ENCODE measurements at regions not wholly inside any gene's neighbourhood (a gene's known extent, or its start where the extent isn't known, plus 50 kb on each side); places are given as distances from the start of the nearest gene placed in this dataset.

DNA sequence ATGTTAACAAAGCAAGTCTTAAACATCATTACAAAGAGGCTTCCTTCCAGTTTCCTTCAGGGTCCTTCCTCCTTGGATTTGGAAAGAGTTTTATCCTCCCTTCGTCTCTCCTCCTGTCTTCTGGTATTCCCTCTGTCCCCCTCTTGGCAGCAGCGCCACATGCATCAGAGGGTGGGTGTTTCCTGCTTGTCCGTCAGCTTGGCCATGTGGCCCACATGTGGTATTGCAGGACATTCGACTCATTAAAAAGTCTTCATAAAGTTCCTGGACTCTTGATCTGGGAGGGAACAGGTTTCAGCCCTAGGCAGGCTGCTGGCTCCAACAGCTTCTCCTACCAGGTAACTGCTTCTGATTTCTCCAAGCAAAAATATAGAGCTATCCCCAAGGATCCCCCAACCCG, 189.8 kb downstream of the CSNK2A3 start:
- Mint-ChIP-seq H3K4me3 (no peak overlapping the region), H3K4me1 (no peaks in the 10 kb centered on the region), H3K9me3 (no peaks in the 10 kb centered on the region), H3K36me3 (no peaks in the 10 kb centered on the region), H3K27ac (no peak overlapping the region), H3K27me3 (no peaks in the 10 kb centered on the region)
- DNase-seq, result no peak

DNA sequence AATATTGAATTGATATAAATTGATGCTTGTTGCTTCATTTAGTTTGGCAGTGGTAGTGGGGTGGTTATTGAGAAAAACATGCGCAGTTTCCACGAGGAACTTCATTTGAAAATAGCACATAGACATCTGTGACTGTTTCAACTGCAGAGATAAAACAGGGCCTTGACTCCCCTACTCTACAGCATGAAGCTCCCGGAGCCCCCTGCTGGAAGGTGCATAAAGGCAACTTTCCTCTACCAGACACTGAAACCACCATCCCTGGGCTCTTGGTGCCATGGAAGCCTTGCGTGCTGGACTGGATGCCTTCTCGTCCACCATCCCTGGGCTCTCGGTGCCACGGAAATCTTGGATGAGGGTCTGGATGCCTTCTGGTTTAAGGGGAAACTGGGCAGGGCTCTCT, 195.9 kb downstream of the CSNK2A3 start:
- peaks cover 5% of the 10 kb centered on the region for H3K36me3 Mint-ChIP-seq
- no peak overlapping the region for H3K27ac Mint-ChIP-seq
- H3K27me3 Mint-ChIP-seq, result no peaks in the 10 kb centered on the region
- H3K4me1 Mint-ChIP-seq, result peaks cover 10% of the 10 kb centered on the region
- no peaks in the 10 kb centered on the region for H3K9me3 Mint-ChIP-seq
- H3K4me3 Mint-ChIP-seq, result no peak overlapping the region
- peak; percentile 31 for DNase-seq

DNA sequence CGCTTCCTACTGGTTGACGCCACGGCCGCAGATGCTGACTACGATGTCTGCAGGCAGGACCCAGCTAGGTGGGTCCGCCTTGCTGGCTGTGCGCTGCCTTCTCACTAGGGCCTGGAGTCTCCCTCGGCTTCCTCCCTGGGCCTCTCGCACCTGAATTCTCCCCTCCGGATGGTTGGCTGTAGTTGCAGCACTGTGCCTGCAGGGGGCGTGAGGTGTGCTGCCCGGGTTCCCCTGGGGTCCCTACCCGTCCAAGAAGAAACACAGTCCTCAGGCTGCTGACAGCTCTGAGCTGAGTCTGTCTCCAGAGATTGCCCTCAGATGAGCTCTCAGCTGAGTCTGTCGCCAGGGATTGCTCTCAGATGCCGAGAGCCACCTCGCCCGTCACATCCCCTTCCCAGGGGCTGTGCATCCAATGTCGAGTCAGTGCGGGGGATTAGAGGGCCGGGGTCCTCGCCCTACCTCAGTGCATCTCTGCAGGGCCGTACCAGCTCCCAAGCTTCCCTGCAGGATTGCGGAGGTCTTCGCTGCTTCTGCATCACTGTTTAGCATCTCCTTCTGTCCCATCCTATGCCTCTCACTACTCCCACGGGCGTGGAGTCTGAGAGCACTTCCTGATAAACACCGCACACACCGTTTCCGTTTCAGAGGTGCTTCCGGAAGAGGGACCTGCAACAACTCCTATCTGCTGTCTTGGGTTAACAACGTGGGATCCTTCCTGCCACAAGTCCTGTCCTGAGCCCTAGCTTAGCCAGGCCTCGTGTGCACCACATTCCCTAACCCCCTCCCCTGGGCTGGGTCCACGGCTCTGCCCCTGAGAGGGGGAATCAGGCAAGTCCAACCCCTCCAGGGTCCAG, 196.9 kb downstream of the CSNK2A3 start:
- H3K27ac Mint-ChIP-seq, result peak overlapping the region; percentile 47
- peak; percentile 47 for DNase-seq
- H3K4me1 Mint-ChIP-seq, result peaks cover 13% of the 10 kb centered on the region
- H3K36me3 Mint-ChIP-seq, result peaks cover 8% of the 10 kb centered on the region
- no peaks in the 10 kb centered on the region for H3K9me3 Mint-ChIP-seq
- no peaks in the 10 kb centered on the region for H3K27me3 Mint-ChIP-seq
- H3K4me3 Mint-ChIP-seq, result peak overlapping the region; percentile 70

DNA sequence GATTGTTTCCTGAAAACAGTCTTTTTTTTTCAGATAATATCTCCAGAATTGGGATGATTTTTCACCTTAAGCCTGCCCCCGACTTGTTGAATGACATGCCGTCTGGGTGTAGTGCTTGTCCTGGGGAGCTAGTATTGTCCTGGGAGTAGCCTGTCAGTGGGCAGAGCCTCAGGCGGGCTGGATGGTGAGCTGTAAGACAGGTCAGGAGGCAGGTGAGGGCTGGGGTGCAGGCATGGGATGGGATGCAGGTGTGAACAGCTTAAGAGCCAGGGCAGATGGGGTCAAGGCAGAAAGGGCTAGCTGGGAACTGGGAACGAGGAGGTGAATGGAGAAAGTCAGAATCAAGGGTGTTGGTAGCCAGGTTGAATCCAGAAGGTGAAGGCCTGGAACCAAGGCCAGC, 200.2 kb downstream of the CSNK2A3 start:
- Mint-ChIP-seq H3K4me3 (no peak overlapping the region), H3K36me3 (peaks cover 8% of the 10 kb centered on the region), H3K27ac (no peak overlapping the region), H3K27me3 (no peaks in the 10 kb centered on the region), H3K9me3 (no peaks in the 10 kb centered on the region), H3K4me1 (peaks cover 43% of the 10 kb centered on the region)
- DNase-seq, result no peak

DNA sequence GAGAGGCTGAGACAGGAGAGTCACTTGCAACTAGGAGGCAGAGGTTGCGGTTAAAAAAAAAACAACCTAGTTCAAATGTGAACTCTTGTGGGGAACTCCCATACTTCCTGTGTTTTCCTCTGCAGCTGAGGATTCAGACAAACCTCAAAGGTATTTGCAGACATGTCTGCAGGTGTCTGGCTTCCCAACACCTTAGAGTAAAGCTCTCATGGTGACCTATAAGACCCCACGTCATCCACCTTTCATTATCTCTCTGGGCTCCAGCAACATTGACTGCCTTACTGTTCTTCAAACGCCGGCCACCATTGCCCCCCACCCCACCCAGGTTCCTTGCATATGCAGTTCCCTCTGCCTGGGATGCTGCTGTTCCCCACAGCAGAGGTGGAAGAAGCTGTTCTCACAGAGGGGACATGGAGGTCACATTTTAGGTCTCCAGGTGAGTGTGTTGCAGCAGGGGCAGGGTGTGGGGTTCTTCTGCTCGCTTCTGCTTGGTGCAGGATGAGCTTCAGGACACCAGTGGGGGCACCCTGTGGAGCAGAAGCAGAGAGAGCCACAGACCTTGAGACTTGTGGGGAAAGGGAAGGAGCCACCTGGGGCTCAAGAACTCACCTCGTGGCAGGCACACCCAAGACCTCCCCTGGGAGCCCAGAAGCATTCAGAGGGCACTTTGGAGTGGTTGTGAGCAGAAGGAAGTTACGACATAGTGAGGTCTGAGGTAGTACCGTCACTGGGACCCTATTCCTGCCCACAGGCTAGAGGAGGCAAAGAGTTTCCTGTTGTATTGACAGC, 203.2 kb downstream of the CSNK2A3 start:
- peaks cover 4% of the 10 kb centered on the region for H3K9me3 Mint-ChIP-seq
- peaks cover 39% of the 10 kb centered on the region for H3K4me1 Mint-ChIP-seq

DNA sequence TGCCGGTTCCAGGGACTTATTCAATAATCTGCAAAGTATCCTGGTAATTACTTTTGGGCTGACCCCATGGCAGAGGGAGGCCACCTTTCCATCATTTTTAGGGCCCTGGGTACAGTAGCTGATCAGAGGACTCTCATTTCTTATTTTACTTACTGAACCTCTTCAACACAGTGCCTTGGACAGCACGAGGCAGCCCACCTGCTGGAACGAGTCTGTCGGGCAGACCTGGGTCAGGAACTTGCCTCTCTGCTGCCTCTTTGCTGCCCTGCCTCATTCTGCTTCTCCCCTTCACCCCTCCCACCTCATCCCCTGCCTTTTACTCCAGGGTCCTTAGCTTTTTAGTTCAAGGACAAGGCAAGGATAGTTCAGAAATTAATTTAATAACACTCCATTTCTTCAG, 204.5 kb downstream of the CSNK2A3 start:
- Mint-ChIP-seq H3K36me3 (peaks cover 12% of the 10 kb centered on the region), H3K4me3 (no peak overlapping the region), H3K27me3 (no peaks in the 10 kb centered on the region), H3K9me3 (peaks cover 4% of the 10 kb centered on the region), H3K4me1 (peaks cover 37% of the 10 kb centered on the region), H3K27ac (no peak overlapping the region)
- no peak for DNase-seq

More for the DNA sequence above, 203.2 kb downstream of the CSNK2A3 start:
- H3K27me3 Mint-ChIP-seq, result no peaks in the 10 kb centered on the region
- H3K27ac Mint-ChIP-seq, result peak overlapping the region; percentile 59
- DNase-seq, result no peak
- peaks cover 12% of the 10 kb centered on the region for H3K36me3 Mint-ChIP-seq
- H3K4me3 Mint-ChIP-seq, result peak overlapping the region; percentile 19

DNA sequence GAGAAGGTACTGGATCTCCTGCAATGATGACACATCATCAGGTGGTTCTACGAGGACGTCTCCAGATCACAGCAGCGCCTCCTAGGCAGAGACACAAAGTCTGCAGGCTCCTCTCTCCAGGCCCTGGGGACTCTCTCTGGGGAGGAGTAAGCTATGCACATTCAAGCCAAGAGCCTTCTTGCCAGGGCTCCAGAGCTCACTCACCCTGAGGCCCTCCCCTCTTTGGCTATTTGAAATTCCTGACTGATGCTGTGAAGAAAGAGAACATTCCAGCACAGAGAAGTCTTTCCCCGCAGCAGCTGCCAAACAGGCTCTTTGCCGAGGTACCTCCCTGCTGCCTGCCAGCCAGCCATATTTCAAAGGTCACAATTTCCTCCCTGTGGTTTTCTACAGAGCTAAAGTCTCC, 204.9 kb downstream of the CSNK2A3 start:
- Mint-ChIP-seq H3K27me3 (no peaks in the 10 kb centered on the region), H3K4me1 (peaks cover 37% of the 10 kb centered on the region), H3K27ac (no peak overlapping the region), H3K9me3 (peaks cover 4% of the 10 kb centered on the region), H3K36me3 (peaks cover 10% of the 10 kb centered on the region), H3K4me3 (no peak overlapping the region)
- peak; percentile 10 for DNase-seq

DNA sequence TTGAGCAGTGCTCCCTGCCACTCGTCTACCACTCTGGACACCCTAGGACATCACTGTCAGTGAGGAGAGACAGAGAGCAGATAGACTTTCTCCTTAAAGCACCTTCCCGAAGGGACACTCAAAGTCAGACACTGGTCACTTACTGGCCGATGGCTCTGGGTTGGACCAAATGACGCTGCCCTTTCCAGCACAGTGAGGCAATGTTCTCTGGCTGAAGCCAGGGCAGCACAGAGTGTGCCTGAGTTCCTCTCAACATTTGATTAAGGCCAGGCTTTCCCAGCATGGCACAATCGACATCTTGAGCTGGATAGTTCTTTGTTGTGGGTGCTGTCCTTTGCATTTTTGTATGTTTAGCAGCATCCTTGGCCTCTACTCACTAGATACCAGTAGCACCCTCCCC, 206.2 kb downstream of the CSNK2A3 start:
- Mint-ChIP-seq H3K4me1 (peaks cover 34% of the 10 kb centered on the region), H3K27me3 (no peaks in the 10 kb centered on the region), H3K9me3 (peaks cover 4% of the 10 kb centered on the region), H3K27ac (no peak overlapping the region), H3K36me3 (peaks cover 6% of the 10 kb centered on the region), H3K4me3 (no peak overlapping the region)
- no peak for DNase-seq

DNA sequence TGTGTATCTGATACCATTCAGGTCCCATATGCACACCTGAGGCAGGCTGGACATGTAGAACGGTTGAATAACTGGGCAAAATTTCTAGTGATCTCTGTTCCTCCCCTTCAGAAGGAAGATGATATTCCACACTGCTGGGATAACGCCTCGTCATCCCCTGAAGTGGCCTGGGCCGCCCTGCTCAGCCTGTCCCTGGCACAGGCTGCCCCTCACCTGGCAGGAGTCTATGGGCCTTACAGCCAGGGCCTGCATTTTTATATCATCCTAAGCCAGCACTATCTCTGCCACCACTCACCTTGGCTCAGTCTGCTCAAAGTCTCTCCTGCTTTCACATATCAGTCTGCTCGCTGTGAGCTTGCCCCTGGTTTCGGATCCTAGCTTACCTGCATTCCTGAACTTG, 209.2 kb downstream of the CSNK2A3 start:
- no peak overlapping the region for H3K27ac Mint-ChIP-seq
- peaks cover 14% of the 10 kb centered on the region for H3K4me1 Mint-ChIP-seq
- H3K27me3 Mint-ChIP-seq, result no peaks in the 10 kb centered on the region
- peaks cover 5% of the 10 kb centered on the region for H3K36me3 Mint-ChIP-seq
- DNase-seq, result no peak
- H3K4me3 Mint-ChIP-seq, result no peak overlapping the region
- peaks cover 4% of the 10 kb centered on the region for H3K9me3 Mint-ChIP-seq

DNA sequence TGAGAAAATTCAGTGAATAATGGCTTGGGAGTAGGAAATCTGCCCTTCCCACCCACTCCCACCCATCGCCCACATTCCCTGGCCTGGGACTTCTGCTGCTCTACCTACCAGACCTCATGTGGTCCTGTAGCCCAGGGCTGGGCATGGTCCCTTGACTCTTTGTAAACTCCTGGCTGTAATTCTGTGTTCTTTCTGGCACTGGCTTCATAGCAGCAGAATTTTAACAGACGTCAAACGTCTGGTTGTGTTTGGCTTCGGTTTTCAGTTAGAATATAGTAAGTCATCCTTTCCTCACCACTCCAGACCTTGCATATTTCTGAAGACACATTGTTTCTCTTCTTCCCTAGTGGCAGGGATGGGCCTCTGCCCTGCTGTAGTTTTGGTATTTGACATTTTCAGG, 210.6 kb downstream of the CSNK2A3 start:
- Mint-ChIP-seq H3K4me3 (no peak overlapping the region), H3K36me3 (no peaks in the 10 kb centered on the region), H3K9me3 (no peaks in the 10 kb centered on the region), H3K4me1 (peaks cover 6% of the 10 kb centered on the region), H3K27me3 (no peaks in the 10 kb centered on the region), H3K27ac (no peak overlapping the region)
- DNase-seq, result no peak

DNA sequence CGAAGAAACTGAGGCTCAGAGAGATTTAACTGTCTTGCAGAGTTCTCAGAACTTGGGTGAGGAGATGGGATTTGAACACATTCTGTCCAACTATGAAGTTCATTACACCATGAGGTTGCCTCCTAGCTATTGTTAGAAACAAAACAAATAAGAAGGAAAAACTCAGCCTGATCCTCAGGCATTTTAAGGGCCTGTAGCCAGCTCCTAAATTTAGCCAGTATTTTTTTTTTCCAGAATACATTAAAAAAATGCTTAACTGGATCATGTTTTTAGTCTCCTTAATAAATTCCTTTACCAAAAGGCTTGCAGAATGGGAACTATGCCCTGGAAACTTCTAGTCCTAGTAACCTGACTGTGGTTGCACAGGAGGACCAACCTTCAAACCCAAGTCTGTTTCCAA, 212.0 kb downstream of the CSNK2A3 start:
- H3K27ac Mint-ChIP-seq, result no peak overlapping the region
- H3K9me3 Mint-ChIP-seq, result no peaks in the 10 kb centered on the region

DNA sequence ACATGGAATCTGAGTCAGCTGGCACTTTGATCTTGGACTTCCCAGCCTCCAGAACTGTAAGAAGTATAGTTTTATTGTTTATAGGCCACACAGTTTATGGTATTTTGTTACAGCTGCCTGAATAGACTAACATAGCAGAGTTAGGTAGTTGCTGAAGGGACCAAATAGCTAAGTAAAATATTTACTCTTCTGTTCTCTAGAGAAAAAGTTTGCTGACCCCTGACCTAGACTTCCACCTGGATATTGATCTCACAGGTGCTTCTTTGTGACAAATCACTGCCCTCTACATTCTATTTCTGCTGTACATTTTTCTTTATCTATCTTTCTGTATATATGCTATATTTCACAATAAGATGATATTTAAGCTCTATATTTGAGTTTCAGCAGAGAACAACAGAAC, 212.5 kb downstream of the CSNK2A3 start:
- Mint-ChIP-seq H3K27me3 (no peaks in the 10 kb centered on the region), H3K9me3 (no peaks in the 10 kb centered on the region), H3K36me3 (no peaks in the 10 kb centered on the region), H3K4me3 (no peak overlapping the region), H3K4me1 (peaks cover 11% of the 10 kb centered on the region), H3K27ac (no peak overlapping the region)
- DNase-seq, result no peak

More for the DNA sequence above, 212.0 kb downstream of the CSNK2A3 start:
- Mint-ChIP-seq H3K4me3 (no peak overlapping the region), H3K27me3 (no peaks in the 10 kb centered on the region), H3K36me3 (no peaks in the 10 kb centered on the region), H3K4me1 (peaks cover 11% of the 10 kb centered on the region)
- DNase-seq, result no peak

DNA sequence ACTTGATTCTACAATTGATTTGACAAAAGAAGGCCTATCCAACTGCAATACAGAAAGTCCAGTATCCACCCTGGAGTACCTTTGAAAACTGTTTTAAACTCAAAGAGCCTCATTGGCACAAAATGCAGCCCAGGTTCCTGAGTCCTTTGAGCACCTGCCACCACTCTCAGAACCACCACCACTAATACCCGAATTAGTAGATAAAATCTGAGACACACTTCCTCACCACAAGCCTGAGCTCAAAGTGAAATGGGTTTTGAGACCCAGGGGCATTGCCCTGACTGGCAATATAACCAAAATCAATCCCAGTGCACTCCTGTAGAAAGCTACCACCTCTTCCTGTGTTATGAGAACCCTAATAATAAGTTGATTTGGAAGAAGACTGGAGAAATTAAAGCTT, 215.7 kb downstream of the CSNK2A3 start:
- H3K4me1 Mint-ChIP-seq, result peaks cover 11% of the 10 kb centered on the region
- H3K9me3 Mint-ChIP-seq, result no peaks in the 10 kb centered on the region
- no peaks in the 10 kb centered on the region for H3K27me3 Mint-ChIP-seq
- H3K36me3 Mint-ChIP-seq, result no peaks in the 10 kb centered on the region
- H3K4me3 Mint-ChIP-seq, result no peak overlapping the region
- H3K27ac Mint-ChIP-seq, result no peak overlapping the region
- DNase-seq, result no peak

DNA sequence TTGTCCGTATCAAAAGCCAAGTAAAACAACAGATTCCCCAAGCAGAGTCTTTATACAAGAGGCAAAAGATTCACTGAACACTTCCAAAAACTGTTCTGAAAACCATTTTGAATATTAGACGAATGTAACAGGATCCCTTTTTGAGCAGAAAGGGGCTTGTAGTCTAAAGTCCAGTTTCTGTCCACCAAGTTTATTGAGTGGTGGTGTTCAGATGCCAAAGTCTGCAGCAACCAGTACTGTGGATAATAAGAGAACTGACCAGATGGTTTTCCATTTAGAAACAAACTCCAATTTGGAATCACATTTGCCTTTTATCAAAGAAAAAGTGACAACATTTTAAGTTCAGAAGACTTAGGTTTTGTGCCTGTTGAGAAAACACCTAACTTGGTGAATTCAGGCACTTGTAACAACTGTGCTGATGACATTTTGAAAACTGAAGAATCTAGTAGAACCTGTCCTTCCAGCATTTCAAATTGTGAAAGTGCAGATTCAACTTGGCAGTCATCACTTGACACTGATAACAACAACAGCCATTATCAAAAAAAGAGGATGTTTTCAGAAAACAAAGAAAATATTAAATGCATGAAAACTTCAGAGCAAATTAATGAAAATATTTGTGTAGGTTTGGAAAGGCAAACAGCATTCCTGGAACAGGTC, 217.1 kb downstream of the CSNK2A3 start:
- Mint-ChIP-seq H3K36me3 (no peaks in the 10 kb centered on the region), H3K9me3 (no peaks in the 10 kb centered on the region), H3K4me3 (no peak overlapping the region), H3K27me3 (no peaks in the 10 kb centered on the region), H3K4me1 (peaks cover 11% of the 10 kb centered on the region), H3K27ac (no peak overlapping the region)
- DNase-seq, result no peak

DNA sequence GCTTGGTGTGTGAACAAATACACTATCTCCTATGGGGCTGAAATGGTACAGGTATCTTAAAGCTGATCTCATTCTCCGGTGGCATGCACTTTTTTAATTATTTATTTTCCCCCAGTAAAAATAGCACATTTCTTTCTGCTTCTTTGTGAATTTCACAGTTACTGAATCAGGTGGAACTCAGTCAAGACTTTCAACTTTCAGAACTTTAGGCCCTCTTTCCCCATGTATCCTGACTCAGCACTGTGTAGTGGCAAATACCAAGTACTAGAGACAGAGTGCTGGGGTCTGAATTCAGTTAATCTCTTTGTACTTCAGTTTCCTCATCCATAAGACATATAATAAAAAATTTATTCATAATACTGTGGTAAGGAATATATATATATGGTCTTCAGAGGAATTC, 223.9 kb downstream of the CSNK2A3 start:
- Mint-ChIP-seq H3K27me3 (peaks cover 4% of the 10 kb centered on the region), H3K27ac (no peak overlapping the region), H3K9me3 (no peaks in the 10 kb centered on the region), H3K4me1 (no peaks in the 10 kb centered on the region), H3K36me3 (peaks cover 2% of the 10 kb centered on the region), H3K4me3 (no peak overlapping the region)
- no peak for DNase-seq

All from activated naive CD8-positive, alpha-beta T cell treated with anti-CD3 and anti-CD28 coated beads for 36 hours (primary cell).